HG02943 (cell line): ENCODE measurements at regions not wholly inside any gene's neighbourhood (a gene's known extent, or its start where the extent isn't known, plus 50 kb on each side); places are given as distances from the start of the nearest gene placed in this dataset.

Experiments used
- ATAC-seq: cut with Tn5 transposase; IDR thresholded peaks from one replicate; pipeline ENCODE4 v1.9.1; 2021; ENCODE audit warnings: mild to moderate bottlenecking, low read depth, moderate library complexity; ENCODE audit not compliant: unreplicated experiment

- no peak for ATAC-seq
Observed at GRCh38 chrX:15988661-15989603, 134.3 kb upstream of the AP1S2 start.

DNA sequence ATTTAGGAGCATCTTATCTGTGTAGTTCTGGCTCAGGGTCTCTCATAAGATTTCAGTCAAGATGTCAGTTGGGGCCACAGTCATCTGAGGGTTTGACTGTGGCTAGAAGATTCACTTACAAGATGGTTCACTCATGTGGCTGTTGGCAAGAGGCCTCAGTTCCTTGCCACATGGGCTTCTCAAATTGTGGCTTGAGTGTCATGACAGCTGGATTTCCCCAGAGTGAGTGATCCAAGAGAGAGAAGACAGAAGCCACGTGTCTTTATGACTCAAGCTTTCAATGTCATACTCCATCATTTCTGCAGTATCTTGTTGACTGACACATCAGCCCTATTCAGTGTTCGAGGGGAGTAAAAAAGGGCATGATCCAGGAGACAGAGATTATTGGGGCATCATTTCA is 131.3 kb upstream of the AP1S2 start:
- ATAC-seq = no peak

GRCh38 chrX:15983034-15983433 is 128.4 kb upstream of the AP1S2 start:
- no peak for ATAC-seq

DNA sequence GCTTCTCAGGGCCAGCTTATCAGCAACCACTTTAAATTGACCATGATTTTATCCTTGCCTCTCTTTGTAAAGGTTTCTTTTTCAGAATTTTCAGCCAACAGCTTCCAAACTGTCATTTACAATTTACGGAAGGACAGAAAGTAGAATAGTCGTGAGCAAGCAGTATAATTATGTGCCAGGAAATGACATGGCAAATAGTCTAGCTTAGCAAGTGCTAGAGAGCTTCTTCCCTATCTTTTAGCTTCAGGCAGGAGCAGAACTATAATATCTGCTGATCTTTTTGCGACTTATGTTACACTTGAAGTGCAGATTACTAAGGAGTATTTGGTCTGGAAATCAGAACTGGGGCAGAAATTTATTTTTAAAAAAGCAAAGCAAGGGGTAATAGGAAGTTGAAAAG is 123.0 kb upstream of the AP1S2 start:
- no peak for ATAC-seq

DNA sequence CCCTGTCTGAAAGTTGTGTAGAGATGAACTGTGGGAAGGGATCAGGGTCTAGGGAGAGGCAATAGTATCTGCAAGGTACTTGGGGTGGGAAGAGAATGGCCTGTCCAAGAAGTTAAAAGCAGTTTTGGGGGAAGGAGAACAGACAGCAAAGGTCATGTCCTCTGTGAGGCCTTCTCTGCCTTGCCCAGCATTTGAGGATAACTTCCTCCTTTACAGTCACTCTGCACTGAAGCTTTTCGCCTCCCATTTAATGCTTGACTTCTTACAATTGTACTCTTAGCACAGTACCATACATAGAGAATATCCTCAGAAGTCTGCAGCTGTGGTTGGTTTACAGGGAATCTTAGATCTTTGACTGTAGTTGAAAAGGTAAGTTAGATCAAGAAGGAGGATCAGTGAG is 121.8 kb upstream of the AP1S2 start:
- ATAC-seq = no peak

DNA sequence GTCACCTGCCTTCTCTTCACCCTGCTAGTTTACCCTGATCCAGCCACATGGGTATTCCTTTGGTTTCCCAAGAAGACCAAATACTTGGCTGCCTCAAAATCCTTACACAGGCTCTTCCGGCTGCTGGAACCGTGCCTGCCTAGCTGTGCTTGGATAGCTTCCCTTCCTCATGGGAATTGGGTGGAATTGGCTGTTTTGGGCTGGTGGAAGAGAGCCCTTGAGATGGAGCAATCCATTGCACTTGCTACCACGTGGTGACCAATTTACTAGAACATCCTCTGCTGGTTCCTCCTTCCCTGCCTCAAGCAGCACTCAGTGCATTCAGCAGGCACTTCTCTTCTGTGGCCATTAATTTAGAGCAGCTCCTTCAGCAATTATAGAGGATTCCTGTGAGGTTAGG is 119.3 kb upstream of the AP1S2 start:
- ATAC-seq = no peak

DNA sequence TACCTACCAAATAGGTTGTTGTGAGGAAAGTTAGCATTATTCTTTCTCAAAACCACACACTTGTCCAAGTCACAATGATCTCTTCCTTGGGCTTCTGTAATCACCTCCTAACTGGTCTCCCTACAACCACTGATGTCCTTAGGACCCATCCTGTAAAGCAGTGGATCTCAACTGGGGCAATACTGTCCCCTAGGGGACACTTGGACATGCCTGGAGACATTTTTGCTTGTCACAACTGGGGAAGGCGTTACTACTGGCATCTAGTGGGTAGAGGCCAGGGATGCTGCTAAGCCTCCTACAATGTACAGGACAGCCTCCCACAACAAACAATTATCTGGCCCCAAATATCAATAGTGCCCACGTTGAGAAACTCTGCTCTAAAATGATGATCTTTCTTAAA is 118.7 kb upstream of the AP1S2 start:
- ATAC-seq = no peak

DNA sequence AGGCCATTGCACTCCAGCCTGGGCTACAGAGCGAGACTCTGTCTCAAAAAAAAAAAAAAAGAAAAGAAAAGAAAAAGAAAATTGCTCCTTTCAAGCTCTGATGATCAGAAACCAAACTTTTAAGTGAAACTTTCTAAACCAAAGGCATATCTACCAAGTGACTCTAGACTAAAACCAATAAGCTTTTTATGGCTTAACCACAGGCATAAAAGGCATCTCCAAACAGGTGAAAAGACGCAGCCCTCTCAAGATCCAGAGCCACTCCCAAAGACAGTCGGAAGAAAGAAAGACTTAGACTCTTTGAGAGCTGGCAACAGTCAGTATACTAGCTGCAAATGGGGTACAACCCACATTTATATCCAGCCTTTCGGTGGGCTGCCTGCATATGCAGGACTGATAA is 117.1 kb upstream of the AP1S2 start:
- no peak for ATAC-seq

DNA sequence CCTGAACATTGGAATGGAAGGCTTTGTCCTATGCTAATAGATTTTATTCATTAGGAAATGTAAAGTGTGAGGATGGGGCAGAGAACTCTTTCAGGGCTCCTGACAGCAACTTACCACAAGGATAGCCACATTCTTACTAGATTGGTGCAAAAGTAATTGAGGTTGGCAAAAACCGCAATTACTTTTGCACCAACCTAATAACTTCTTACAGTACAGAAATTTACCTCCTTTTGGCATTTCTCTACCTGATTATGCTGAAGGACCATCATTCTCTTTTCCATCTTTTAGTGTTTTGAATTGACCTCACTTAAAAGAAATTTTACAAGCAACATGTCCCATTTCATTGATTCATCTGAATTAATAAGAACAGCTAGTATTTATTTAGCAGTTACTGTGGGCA is 109.2 kb upstream of the AP1S2 start:
- ATAC-seq = no peak

GRCh38 chrX:15960237-15960636 is 105.6 kb upstream of the AP1S2 start:
- ATAC-seq = no peak

- ATAC-seq = no peak
Observed at GRCh38 chrX:15956681-15957080, 102.1 kb upstream of the AP1S2 start.

DNA sequence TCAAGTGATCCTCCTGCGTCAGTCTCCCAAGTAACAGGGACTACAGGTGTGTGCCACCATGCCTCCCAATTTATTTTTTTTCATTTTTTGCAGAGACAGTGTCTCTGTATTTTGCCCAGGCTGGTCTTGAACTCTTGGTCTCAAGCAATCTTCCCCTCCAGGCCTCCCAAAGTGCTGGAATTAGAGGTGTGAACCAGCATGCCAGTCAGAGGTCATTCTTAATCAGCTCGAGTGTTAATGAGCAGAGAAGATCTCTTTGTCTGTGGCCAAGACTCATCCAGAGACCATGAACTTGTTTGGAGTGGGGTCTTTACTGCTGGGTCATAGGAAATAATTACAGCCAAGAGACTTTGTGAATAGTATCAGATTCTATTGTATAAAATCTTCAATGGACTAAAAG is 99.2 kb upstream of the AP1S2 start:
- no peak for ATAC-seq

DNA sequence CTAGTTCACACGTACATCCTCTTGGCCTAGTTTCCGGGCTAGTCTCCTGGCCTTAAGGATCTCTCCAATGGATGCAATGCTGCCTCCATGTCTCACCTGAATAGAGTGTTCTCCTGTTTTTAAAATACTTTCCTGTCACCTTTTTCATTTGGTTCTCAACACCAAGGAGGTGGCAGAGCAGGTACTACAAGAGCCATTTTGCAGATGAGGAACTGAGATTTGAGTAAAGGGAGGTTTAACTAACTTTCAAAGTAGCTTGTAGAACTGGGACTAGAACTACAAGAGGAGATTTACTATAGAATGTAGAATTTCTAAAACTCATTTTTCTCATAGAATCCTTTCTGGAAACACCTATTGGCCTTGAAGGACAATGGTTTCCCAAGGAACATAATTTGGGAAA is 97.6 kb upstream of the AP1S2 start:
- no peak for ATAC-seq

DNA sequence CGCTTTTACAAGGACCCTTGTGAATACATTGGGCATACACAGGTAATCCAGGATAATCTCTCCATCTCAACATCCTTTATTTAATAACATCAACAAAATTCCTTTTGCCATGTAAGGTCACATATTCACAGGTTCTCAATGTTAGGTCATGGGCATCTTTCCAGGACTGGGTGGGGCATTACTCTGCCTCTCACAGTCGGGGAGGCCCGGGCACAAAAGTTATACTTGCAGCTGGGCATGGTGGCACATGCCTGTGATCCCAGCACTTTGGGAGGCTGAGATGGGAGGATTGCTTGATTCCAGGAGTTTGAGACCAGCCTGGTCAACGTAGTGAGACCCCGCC is 93.7 kb upstream of the AP1S2 start:
- no peak for ATAC-seq

DNA sequence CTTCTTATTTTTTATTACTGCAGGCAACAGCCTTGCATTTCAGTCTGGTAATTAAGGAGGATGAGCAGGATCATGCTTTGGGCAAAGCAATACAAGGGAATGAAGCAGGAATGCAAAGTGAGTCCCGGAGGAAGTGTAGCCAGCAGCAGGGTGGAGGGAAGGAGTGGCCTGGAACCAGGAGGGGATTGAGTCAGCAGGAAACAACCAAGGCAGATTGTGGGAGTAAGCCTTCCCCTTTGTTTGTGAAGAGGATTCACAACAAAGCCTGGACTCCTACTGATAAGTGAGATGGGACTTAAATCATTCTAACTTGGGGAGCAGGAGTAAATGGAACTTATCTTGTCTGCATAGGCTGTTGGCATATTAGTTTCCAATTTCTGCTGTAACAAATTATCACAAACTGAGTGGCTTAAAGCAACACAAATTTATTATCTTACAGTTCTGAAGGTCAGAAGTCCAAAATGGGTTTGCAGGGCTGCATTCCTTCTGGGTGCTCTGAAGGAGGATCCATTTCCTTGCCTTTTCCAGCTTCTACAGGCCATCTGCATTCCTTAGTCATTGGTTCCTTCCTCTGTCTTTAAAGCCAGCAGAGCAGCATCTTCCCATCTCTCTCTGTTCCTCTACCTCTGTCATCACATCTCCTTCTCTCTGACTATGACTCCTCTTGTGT is 93.2 kb upstream of the AP1S2 start:
- no peak for ATAC-seq

DNA sequence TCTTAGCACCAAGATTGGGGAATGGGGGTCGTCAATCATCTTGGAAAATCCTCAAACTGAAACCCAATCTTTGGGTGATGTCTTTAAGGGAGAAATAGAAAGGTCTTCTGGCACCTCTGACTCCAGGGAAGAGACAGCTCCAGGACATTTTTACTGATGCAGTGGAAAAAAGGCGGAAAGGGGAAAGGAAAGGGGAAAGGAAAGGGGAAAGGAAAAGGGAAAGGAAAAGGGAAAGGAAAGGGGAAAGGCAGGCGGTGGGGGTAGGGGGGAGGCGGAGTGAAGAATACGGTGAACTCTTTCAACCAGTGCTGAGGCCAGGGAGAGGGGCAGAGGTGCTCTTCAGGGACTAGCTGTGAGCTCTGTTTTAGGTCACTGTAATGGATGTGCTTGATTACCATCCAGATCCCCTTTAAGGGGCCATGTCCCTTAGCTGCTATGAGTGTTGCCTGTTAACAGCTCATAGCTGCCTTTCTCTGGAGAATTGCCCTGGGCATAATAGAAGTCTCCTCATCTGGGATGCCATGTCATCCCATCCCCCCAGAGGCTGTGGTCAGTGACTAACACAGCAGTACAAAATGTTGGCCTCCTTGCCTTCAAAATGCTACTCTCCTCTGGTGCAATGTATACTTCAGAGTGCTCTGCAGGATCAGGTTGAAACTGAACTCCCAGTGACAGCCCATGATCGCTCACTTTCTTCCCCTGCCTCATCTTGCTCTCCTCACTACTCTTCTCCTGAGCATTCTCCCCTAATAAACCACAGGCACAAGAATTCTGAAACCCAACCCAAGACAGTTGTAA is 92.4 kb upstream of the AP1S2 start:
- no peak for ATAC-seq

DNA sequence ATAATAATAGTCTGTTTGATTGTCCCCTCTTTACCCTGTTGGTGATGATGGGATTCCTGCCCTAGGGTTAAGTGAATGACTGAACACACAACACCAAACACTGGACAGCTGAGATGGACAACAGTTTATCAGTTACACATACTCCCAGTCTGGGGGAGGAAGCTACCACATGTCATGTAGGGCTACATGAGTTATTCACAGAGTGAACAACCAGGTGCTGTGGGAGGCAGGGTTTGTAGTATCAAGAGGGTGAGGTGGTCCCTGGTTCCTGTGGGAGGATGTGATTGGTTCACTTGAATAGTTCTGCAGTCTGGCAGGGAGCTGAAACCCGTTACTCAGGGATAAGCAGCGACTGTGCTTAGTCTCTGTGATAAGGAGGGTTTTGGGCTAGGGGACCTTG is 88.8 kb upstream of the AP1S2 start:
- ATAC-seq = no peak

- no peak for ATAC-seq
Observed at GRCh38 chrX:15942307-15942706, 87.7 kb upstream of the AP1S2 start.

- ATAC-seq = no peak
Observed at GRCh38 chrX:15939737-15940136, 85.1 kb upstream of the AP1S2 start.

- no peak for ATAC-seq
Observed at GRCh38 chrX:15938072-15938471, 83.5 kb upstream of the AP1S2 start.

DNA sequence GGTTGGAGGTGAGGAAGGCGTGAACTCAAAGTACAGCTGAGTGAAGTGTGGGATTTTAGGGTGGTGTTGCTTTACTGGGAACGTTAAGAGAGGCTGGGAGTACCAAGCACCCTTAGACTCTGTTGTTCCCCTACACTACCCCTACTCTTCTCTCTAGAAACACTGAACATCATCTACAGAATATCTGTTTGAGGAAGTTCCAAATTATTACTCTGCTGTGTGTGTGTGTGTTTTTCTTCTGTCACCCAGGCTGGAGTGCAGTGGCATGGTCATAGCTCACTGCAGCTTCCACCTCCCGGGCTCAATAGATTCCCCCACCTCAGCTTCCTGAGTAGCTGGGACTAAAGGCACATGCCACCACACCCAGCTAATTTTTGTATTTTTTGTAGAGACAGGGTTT is 76.7 kb upstream of the AP1S2 start:
- no peak for ATAC-seq
